MM.1S (cell line): ENCODE measurements at regions not wholly inside any gene's neighbourhood (a gene's known extent, or its start where the extent isn't known, plus 50 kb on each side); places are given as distances from the start of the nearest gene placed in this dataset.
"Not testable (repeated sequence)": the region's sequence is repeated elsewhere in the genome, so short reads cannot be mapped to it uniquely, and the experiment has no call there.

Experiments
- DNase-seq: peaks from one replicate; pipeline ENCODE4 v3.0.0-alpha.2; 2015
- H2AFZ ChIP-seq: fragments of 300-600 bp; sonication (generic); 2 replicates; pipeline ENCODE4 v1.6.0; 2016; ENCODE audit warnings: antibody characterized with exemption, low read length
- H3F3A ChIP-seq: fragments of 300-600 bp; sonication (generic); 2 replicates; pipeline ENCODE4 v1.6.1; 2016; ENCODE audit warnings: mild to moderate bottlenecking, antibody characterized with exemption, low read length, moderate library complexity, mixed read lengths; ENCODE audit not compliant: insufficient read depth
- H3K27ac ChIP-seq: fragments of 300-600 bp; sonication (generic); 2 replicates; pipeline ENCODE4 v1.5.1; 2016; ENCODE audit warnings: mild to moderate bottlenecking, low read length
- H3K27me3 ChIP-seq: fragments of 300-600 bp; sonication (generic); replicated peaks from 2 replicates; pipeline ENCODE4 v1.6.0; 2016; ENCODE audit warnings: low read length; ENCODE audit not compliant: insufficient read depth
- H3K36me3 ChIP-seq: fragments of 300-600 bp; sonication (generic); replicated peaks from 2 replicates; pipeline ENCODE4 v1.6.1; 2016; ENCODE audit warnings: mild to moderate bottlenecking, low read length, mixed read lengths; ENCODE audit not compliant: insufficient read depth
- H3K4me1 ChIP-seq: fragments of 300-600 bp; sonication (generic); 2 replicates; pipeline ENCODE4 v1.6.1; 2016; ENCODE audit warnings: low read length, mixed read lengths
- H3K4me2 ChIP-seq: fragments of 300-600 bp; sonication (generic); 2 replicates; pipeline ENCODE4 v1.6.0; 2016; ENCODE audit warnings: low read depth, low read length
- H3K4me3 ChIP-seq: fragments of 300-600 bp; sonication (generic); 2 replicates; pipeline ENCODE4 v1.5.1; 2016; ENCODE audit warnings: low read length, mixed read lengths
- H3K79me2 ChIP-seq: fragments of 300-600 bp; sonication (generic); 2 replicates; pipeline ENCODE4 v1.6.1; 2016; ENCODE audit warnings: mixed run types, low read length, mixed read lengths
- H3K9ac ChIP-seq: fragments of 300-600 bp; sonication (generic); 2 replicates; pipeline ENCODE4 v1.6.1; 2016; ENCODE audit warnings: low read length, mixed read lengths
- H3K9me2 ChIP-seq: fragments of 300-600 bp; sonication (generic); replicated peaks from 2 replicates; pipeline ENCODE4 v1.6.1; 2016; ENCODE audit warnings: mild to moderate bottlenecking, low read length, mixed read lengths; ENCODE audit not compliant: insufficient read depth
- H3K9me3 ChIP-seq: fragments of 300-600 bp; sonication (generic); replicated peaks from 2 replicates; pipeline ENCODE4 v1.6.1; 2016; ENCODE audit warnings: mild to moderate bottlenecking, low read length, mixed read lengths; ENCODE audit not compliant: insufficient read depth
- H4K20me1 ChIP-seq: fragments of 300-600 bp; sonication (generic); 2 replicates; pipeline ENCODE4 v1.6.1; 2016; ENCODE audit warnings: mild to moderate bottlenecking, low read length, moderate library complexity, mixed read lengths; ENCODE audit not compliant: insufficient read depth
- CTCF ChIP-seq: fragments of 300-600 bp; sonication (generic); IDR thresholded peaks from 2 replicates; pipeline ENCODE4 v1.5.1; 2016; ENCODE audit warnings: antibody characterized with exemption, low read length, mixed read lengths
- EZH2 ChIP-seq: fragments of 300-600 bp; sonication (generic); optimal IDR thresholded peaks from 2 replicates; pipeline ENCODE3; 2017; ENCODE audit warnings: low read depth, mild to moderate bottlenecking, antibody characterized with exemption, low read length, mixed read lengths
- EZH2phosphoT487 ChIP-seq: fragments of 300-600 bp; sonication (generic); IDR thresholded peaks from 2 replicates; pipeline ENCODE4 v1.6.1; 2018; ENCODE audit warnings: antibody characterized with exemption, low read length

- Histone ChIP-seq H3K4me1 (no peaks in the 10 kb centered on the region), H4K20me1 (no peaks in the 10 kb centered on the region), H3K27me3 (no peaks in the 10 kb centered on the region), H2AFZ (no peak overlapping the region), H3K4me2 (no peak overlapping the region), H3K9me3 (no peaks in the 10 kb centered on the region), H3K4me3 (no peak overlapping the region), H3K79me2 (no peaks in the 10 kb centered on the region), H3K9ac (no peak overlapping the region), H3K9me2 (no peaks in the 10 kb centered on the region), H3F3A (no peaks in the 10 kb centered on the region), H3K36me3 (no peaks in the 10 kb centered on the region), H3K27ac (no peak overlapping the region)
- TF ChIP-seq CTCF: no peak
- TF ChIP-seq EZH2: no peak
- TF ChIP-seq EZH2phosphoT487: no peak
- DNase-seq: no peak
Measured at GRCh38 chr13:40370661-40371060, 295.8 kb downstream of the FOXO1 start.

GRCh38 chr13:40371531-40372125 is 294.8 kb downstream of the FOXO1 start:
- Histone ChIP-seq H3K4me1 (no peaks in the 10 kb centered on the region), H3K9me3 (no peaks in the 10 kb centered on the region), H3K79me2 (no peaks in the 10 kb centered on the region), H3K27me3 (no peaks in the 10 kb centered on the region), H3K4me3 (no peak overlapping the region), H4K20me1 (no peaks in the 10 kb centered on the region), H3K9me2 (no peaks in the 10 kb centered on the region), H3K9ac (no peak overlapping the region), H3K27ac (no peak overlapping the region), H3F3A (no peaks in the 10 kb centered on the region), H2AFZ (no peak overlapping the region), H3K36me3 (no peaks in the 10 kb centered on the region), H3K4me2 (no peak overlapping the region)
- DNase-seq: no peak
- no peak for TF ChIP-seq EZH2phosphoT487
- TF ChIP-seq CTCF: no peak
- no peak for TF ChIP-seq EZH2

- H3K27me3 ChIP-seq, H3K9me2 ChIP-seq, H3F3A ChIP-seq, H3K27ac ChIP-seq, H2AFZ ChIP-seq, DNase-seq, H3K9ac ChIP-seq, H4K20me1 ChIP-seq, H3K79me2 ChIP-seq, H3K4me2 ChIP-seq, H3K36me3 ChIP-seq, H3K4me1 ChIP-seq, H3K4me3 ChIP-seq, H3K9me3 ChIP-seq: not testable (repeated sequence)
Measured at GRCh38 chr13:40373608-40374007, 292.8 kb downstream of the FOXO1 start.

- H2AFZ ChIP-seq: no peak overlapping the region
- H3K4me3 ChIP-seq: no peak overlapping the region
- no peaks in the 10 kb centered on the region for H4K20me1 ChIP-seq
- H3F3A ChIP-seq: no peaks in the 10 kb centered on the region
- no peaks in the 10 kb centered on the region for H3K79me2 ChIP-seq
- H3K9me3 ChIP-seq: no peaks in the 10 kb centered on the region
- H3K4me1 ChIP-seq: no peaks in the 10 kb centered on the region
- no peaks in the 10 kb centered on the region for H3K27me3 ChIP-seq
- no peak overlapping the region for H3K9ac ChIP-seq
- no peaks in the 10 kb centered on the region for H3K36me3 ChIP-seq
- DNase-seq: no peak
- H3K9me2 ChIP-seq: no peaks in the 10 kb centered on the region
- H3K4me2 ChIP-seq: no peak overlapping the region
- no peak overlapping the region for H3K27ac ChIP-seq
- TF ChIP-seq CTCF (no peak), EZH2 (no peak), EZH2phosphoT487 (no peak)
Measured at GRCh38 chr13:40375489-40376171, 290.8 kb downstream of the FOXO1 start.
